ENCODE measurements at regions not wholly inside any gene's neighbourhood (a gene's known extent, or its start where the extent isn't known, plus 50 kb on each side); places are given as distances from the start of the nearest gene placed in this dataset.

- TF ChIP-seq BCL6B (tag by site-specific recombination; IDR thresholded peaks at IDR 0.05) (no peak), EGR2 (tag by site-specific recombination; IDR thresholded peaks at IDR 0.05; ENCODE audit: low read depth) (no peak), HIC1 (tag by site-specific recombination; IDR thresholded peaks at IDR 0.05) (no peak), ZNF654 (tag by site-specific recombination; IDR thresholded peaks at IDR 0.05; ENCODE audit: low read depth) (no peak), PBX3 (CRISPR knock-in tag; IDR thresholded peaks at IDR 0.05) (no peak), SCRT1 (tag by site-specific recombination; IDR thresholded peaks at IDR 0.05; ENCODE audit: borderline replicate concordance) (no peak), ZNF449 (tag by site-specific recombination; IDR thresholded peaks at IDR 0.05) (no peak), ZNF626 (tag by site-specific recombination; IDR thresholded peaks at IDR 0.05) (no peak), ZNF433 (tag by site-specific recombination; IDR thresholded peaks at IDR 0.05; ENCODE audit: low read depth) (no peak), YY1 (tag by site-specific recombination; IDR thresholded peaks at IDR 0.05) (no peak)
- ChIA-PET POLR2A (no interaction called here), CTCF (interaction anchor here (0.7 kb wide), 1 partner anchor 263 kb away, joined by 3 read pairs; no protein-coding TSS in a partner anchor)
- no peak overlapping the region for H3K27ac ChIP-seq (ENCODE audit: extremely low read depth, low read depth, low read length)
- no peaks in the 10 kb centered on the region for H3K9me3 ChIP-seq (ENCODE audit: control insufficient read depth, insufficient read depth, low read depth, low read length)
- H3K4me3 ChIP-seq (ENCODE audit: low read depth, low read length) = no peak overlapping the region
- no peaks in the 10 kb centered on the region for H3K4me1 ChIP-seq (ENCODE audit: control insufficient read depth, insufficient read depth, low read length)
- H3K36me3 ChIP-seq (ENCODE audit: control insufficient read depth in 2 of 2, insufficient read depth in 1 of 2, low read length in 2 of 2) = no peaks in the 10 kb centered on the region
These were observed 494.6 kb downstream of the NTRK3 start for GRCh38 chr15:87761736-87762509.

GRCh38 chr15:87760547-87761314, 495.8 kb downstream of the NTRK3 start:
- no peak overlapping the region for H3K27ac ChIP-seq (ENCODE audit: extremely low read depth, low read depth, low read length)
- H3K36me3 ChIP-seq (ENCODE audit: control insufficient read depth in 2 of 2, insufficient read depth in 1 of 2, low read length in 2 of 2) = no peaks in the 10 kb centered on the region
- no peaks in the 10 kb centered on the region for H3K4me1 ChIP-seq (ENCODE audit: control insufficient read depth, insufficient read depth, low read length)
- TF ChIP-seq ZNF132 (tag by site-specific recombination; IDR thresholded peaks at IDR 0.05; ENCODE audit: borderline replicate concordance) = no peak
- no peak for TF ChIP-seq ZNF280C (tag by site-specific recombination; IDR thresholded peaks at IDR 0.05)
- TF ChIP-seq ZBTB49 (tag by site-specific recombination; IDR thresholded peaks at IDR 0.05; ENCODE audit: low read depth) = no peak
- no peak for TF ChIP-seq ZNF585B (tag by site-specific recombination; IDR thresholded peaks at IDR 0.05)
- CTCF ChIA-PET = interaction anchor here (0.7 kb wide), 1 partner anchor 264 kb away, joined by 3 read pairs; no protein-coding TSS in a partner anchor
- no peaks in the 10 kb centered on the region for H3K9me3 ChIP-seq (ENCODE audit: control insufficient read depth, insufficient read depth, low read depth, low read length)
- POLR2A ChIA-PET = no interaction called here
- H3K4me3 ChIP-seq (ENCODE audit: low read depth, low read length) = no peak overlapping the region
